Breast epithelium (tissue), 4 donors: ENCODE measurements at regions not wholly inside any gene's neighbourhood (a gene's known extent, or its start where the extent isn't known, plus 50 kb on each side); places are given as distances from the start of the nearest gene placed in this dataset.

Experiments
- DNase-seq, 2 donors: peaks; one replicate each; pipeline ENCODE4 v3.0.0-alpha.2; 2019; ENCODE audit warnings: low spot score in 2 of 2
- H3K27ac ChIP-seq, 2 donors: fragments of 200-600 bp; sonication (generic) in 1 of 2; one replicate each; pipeline ENCODE4 v1.5.1; 2016 to 2019; ENCODE audit warnings: mild to moderate bottlenecking in 1 of 2
- H3K27me3 ChIP-seq, 2 donors: fragments of 200-600 bp; sonication (generic) in 1 of 2; one replicate each; pipeline versions ENCODE4 v1.5.1 to v1.6.0; 2017 to 2019; ENCODE audit warnings: control low read depth in 1 of 2, mild to moderate bottlenecking in 1 of 2
- H3K36me3 ChIP-seq: fragments of 200-600 bp; one replicate; pipeline ENCODE4 v1.5.1; 2019
- H3K4me1 ChIP-seq, 2 donors: fragments of 200-600 bp; sonication (generic); one replicate each; pipeline ENCODE4 v1.5.1; 2016 to 2019; ENCODE audit warnings: control low read depth in 1 of 2
- H3K4me3 ChIP-seq, 3 donors: fragments of 200-600 bp; sonication (generic); 1 replicate in 2 of 3; 2 replicates in 1 of 3; pipeline ENCODE4 v1.5.1; 2016 to 2019; ENCODE audit warnings: mild to moderate bottlenecking in 3 of 3, moderate library complexity in 2 of 3
- H3K9me3 ChIP-seq, 2 donors: fragments of 200-600 bp; sonication (generic) in 1 of 2; one replicate each; pipeline ENCODE4 v1.5.1; 2016 to 2019; ENCODE audit warnings: control low read depth in 1 of 2
- CTCF ChIP-seq, 3 donors: fragments of 450-650 bp; IDR thresholded peaks; one replicate each; pipeline ENCODE4 v1.5.1; 2016 to 2017; ENCODE audit warnings: antibody characterized with exemption in 3 of 3, mild to moderate bottlenecking in 3 of 3, moderate library complexity in 3 of 3
- POLR2A ChIP-seq: fragments of 450-650 bp; IDR thresholded peaks from one replicate; pipeline ENCODE4 v1.6.1; 2016; ENCODE audit warnings: antibody characterized with exemption, mild to moderate bottlenecking, moderate library complexity
- POLR2AphosphoS5 ChIP-seq, 3 donors: sonication (generic); formaldehyde crosslinking; IDR thresholded peaks; one replicate each; pipeline ENCODE4 v1.6.1; 2017; ENCODE audit warnings: antibody characterized with exemption in 3 of 3
- intact Hi-C: fragments of 100-400 bp; cut with DNase I; formaldehyde crosslinking; loops from one replicate; pipeline ENCODE4 v1.15.1; 2023; ENCODE audit warnings: low total_unique reads

GRCh38 chr11:116567721-116568242 is 205.0 kb downstream of the BUD13 start:
- no peaks in the 10 kb centered on the region for H3K27me3 ChIP-seq
- no peak for DNase-seq
- H3K4me3 ChIP-seq: no peak overlapping the region
- no peak overlapping the region for H3K27ac ChIP-seq
- H3K4me1 ChIP-seq: no peaks in the 10 kb centered on the region
- no peaks in the 10 kb centered on the region for H3K36me3 ChIP-seq
- no peaks in the 10 kb centered on the region for H3K9me3 ChIP-seq
- intact Hi-C loops: no loop called here
- TF ChIP-seq CTCF (IDR thresholded peaks at IDR 0.05) (no peak), POLR2AphosphoS5 (IDR thresholded peaks at IDR 0.05) (no peak), POLR2A (no peak)

- no peaks in the 10 kb centered on the region for H3K27me3 ChIP-seq
- no peaks in the 10 kb centered on the region for H3K4me1 ChIP-seq
- H3K36me3 ChIP-seq: no peaks in the 10 kb centered on the region
- peak overlapping the region in 1 of 2 donors; percentile 50 for H3K27ac ChIP-seq
- intact Hi-C loops: no loop called here
- no peak for TF ChIP-seq POLR2A
- no peak for TF ChIP-seq CTCF (IDR thresholded peaks at IDR 0.05)
- no peak for TF ChIP-seq POLR2AphosphoS5 (IDR thresholded peaks at IDR 0.05)
- no peak for DNase-seq
- H3K9me3 ChIP-seq: no peaks in the 10 kb centered on the region
- H3K4me3 ChIP-seq: no peak overlapping the region
Measured at GRCh38 chr11:116563712-116564047, 209.1 kb downstream of the BUD13 start.

DNA sequence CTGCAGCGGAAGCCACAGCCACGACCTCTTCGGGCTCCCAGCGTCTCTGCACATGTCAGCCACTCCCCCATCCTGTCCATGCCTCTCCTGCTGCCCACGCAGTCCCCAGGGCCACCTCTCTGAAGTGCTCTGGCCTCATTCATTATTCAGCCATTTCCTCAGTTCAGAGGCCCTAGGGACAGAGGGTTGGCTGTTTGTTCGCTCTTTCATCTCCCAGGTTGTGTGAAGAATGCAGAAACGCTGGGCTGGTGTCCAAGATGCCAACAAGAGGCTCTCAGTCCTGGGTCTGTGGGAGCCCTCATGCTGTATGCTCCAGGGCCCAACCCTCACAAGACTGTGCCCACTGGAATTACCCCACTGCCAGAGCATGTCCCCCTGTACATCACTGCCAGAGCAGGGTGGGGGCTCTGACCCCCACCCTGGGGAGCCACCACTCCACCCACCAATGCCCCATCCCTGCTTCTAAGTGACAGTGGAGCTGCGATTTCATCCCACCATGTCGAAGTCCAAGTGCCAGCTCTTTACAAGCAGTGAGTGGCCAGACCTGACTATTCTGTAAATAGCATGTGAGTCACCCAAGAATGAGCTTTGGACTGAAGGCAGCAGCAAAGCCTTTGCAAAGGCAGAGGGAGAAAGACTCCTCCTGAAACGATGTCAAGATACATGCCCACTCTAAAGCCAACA is 209.6 kb downstream of the BUD13 start:
- no peak overlapping the region for H3K4me3 ChIP-seq
- no peaks in the 10 kb centered on the region for H3K4me1 ChIP-seq
- H3K9me3 ChIP-seq: no peaks in the 10 kb centered on the region
- peak overlapping the region in 1 of 2 donors; percentile 50 for H3K27ac ChIP-seq
- TF ChIP-seq CTCF (IDR thresholded peaks at IDR 0.05) (no peak), POLR2A (no peak), POLR2AphosphoS5 (IDR thresholded peaks at IDR 0.05) (no peak)
- H3K36me3 ChIP-seq: no peaks in the 10 kb centered on the region
- DNase-seq: peak in 1 of 2 donors; percentile 75
- H3K27me3 ChIP-seq: no peaks in the 10 kb centered on the region
- intact Hi-C loops: no loop called here

GRCh38 chr11:116560589-116560988 is 212.2 kb downstream of the BUD13 start:
- no peaks in the 10 kb centered on the region for H3K27me3 ChIP-seq
- no peaks in the 10 kb centered on the region for H3K9me3 ChIP-seq
- intact Hi-C loops: no loop called here
- H3K36me3 ChIP-seq: no peaks in the 10 kb centered on the region
- no peak overlapping the region for H3K4me3 ChIP-seq
- no peak for TF ChIP-seq CTCF (IDR thresholded peaks at IDR 0.05)
- no peak for TF ChIP-seq POLR2AphosphoS5 (IDR thresholded peaks at IDR 0.05)
- TF ChIP-seq POLR2A: no peak
- no peak overlapping the region for H3K27ac ChIP-seq
- H3K4me1 ChIP-seq: no peaks in the 10 kb centered on the region
- no peak for DNase-seq

- Histone ChIP-seq H3K36me3 (no peaks in the 10 kb centered on the region), H3K27ac (no peak overlapping the region), H3K27me3 (no peaks in the 10 kb centered on the region), H3K4me1 (no peaks in the 10 kb centered on the region), H3K9me3 (no peaks in the 10 kb centered on the region), H3K4me3 (no peak overlapping the region)
- TF ChIP-seq POLR2AphosphoS5 (IDR thresholded peaks at IDR 0.05): no peak
- no peak for TF ChIP-seq POLR2A
- intact Hi-C loops: no loop called here
- no peak for DNase-seq
Measured at GRCh38 chr11:116558504-116559211, 214.1 kb downstream of the BUD13 start.
